DMS79 treated with DMSO at 0.1 percent for 48 hours (cell line): ENCODE measurements at regions not wholly inside any gene's neighbourhood (a gene's known extent, or its start where the extent isn't known, plus 50 kb on each side); places are given as distances from the start of the nearest gene placed in this dataset.

ENCODE experiments used
- DNase-seq: peaks from one replicate; lab custom pipeline; 2025; lab: John Stamatoyannopoulos, UW

GRCh38 chr1:228849011-228849541 lies 113.8 kb downstream of the RHOU start:
- no peak for DNase-seq

GRCh38 chr1:228850141-228851100 lies 115.1 kb downstream of the RHOU start:
- no peak for DNase-seq

GRCh38 chr1:228851193-228851592 lies 115.9 kb downstream of the RHOU start:
- DNase-seq: no peak

GRCh38 chr1:228851618-228852017 lies 116.3 kb downstream of the RHOU start:
- DNase-seq: peak; percentile 58

- DNase-seq: no peak
These were observed 116.7 kb downstream of the RHOU start for GRCh38 chr1:228852024-228852423.

- DNase-seq: no peak
These were observed 117.3 kb downstream of the RHOU start for GRCh38 chr1:228852511-228853088.

- no peak for DNase-seq
These were observed 117.9 kb downstream of the RHOU start for GRCh38 chr1:228853191-228853590.

- no peak for DNase-seq
These were observed 118.4 kb downstream of the RHOU start for GRCh38 chr1:228853637-228854036.

- no peak for DNase-seq
These were observed 119.6 kb downstream of the RHOU start for GRCh38 chr1:228854907-228855306.

- DNase-seq: no peak
These were observed 122.3 kb downstream of the RHOU start for GRCh38 chr1:228857611-228858010.

GRCh38 chr1:228860911-228861831 lies 125.9 kb downstream of the RHOU start:
- no peak for DNase-seq

- DNase-seq: no peak
These were observed 126.5 kb downstream of the RHOU start for GRCh38 chr1:228861832-228862180.

GRCh38 chr1:228862542-228863505 lies 127.5 kb downstream of the RHOU start:
- DNase-seq: no peak

GRCh38 chr1:228863776-228864175 lies 128.5 kb downstream of the RHOU start:
- no peak for DNase-seq

GRCh38 chr1:228865627-228866330 lies 130.5 kb downstream of the RHOU start:
- DNase-seq: no peak

GRCh38 chr1:228866468-228866867 lies 131.2 kb downstream of the RHOU start:
- no peak for DNase-seq

- peak; percentile 68 for DNase-seq
These were observed 132.1 kb downstream of the RHOU start for GRCh38 chr1:228867108-228867950.

- DNase-seq: peak; percentile 90
These were observed 132.9 kb downstream of the RHOU start for GRCh38 chr1:228867951-228868730.

- DNase-seq: no peak
These were observed 133.4 kb downstream of the RHOU start for GRCh38 chr1:228868731-228869024.
